HPDE6-E6E7 (cell line): ENCODE measurements at regions not wholly inside any gene's neighbourhood (a gene's known extent, or its start where the extent isn't known, plus 50 kb on each side); places are given as distances from the start of the nearest gene placed in this dataset.

Experiments used
- DNase-seq: peaks from one replicate; pipeline ENCODE4 v3.0.0; 2011; ENCODE audit warnings: missing footprints; ENCODE audit errors: extremely low spot score

DNA sequence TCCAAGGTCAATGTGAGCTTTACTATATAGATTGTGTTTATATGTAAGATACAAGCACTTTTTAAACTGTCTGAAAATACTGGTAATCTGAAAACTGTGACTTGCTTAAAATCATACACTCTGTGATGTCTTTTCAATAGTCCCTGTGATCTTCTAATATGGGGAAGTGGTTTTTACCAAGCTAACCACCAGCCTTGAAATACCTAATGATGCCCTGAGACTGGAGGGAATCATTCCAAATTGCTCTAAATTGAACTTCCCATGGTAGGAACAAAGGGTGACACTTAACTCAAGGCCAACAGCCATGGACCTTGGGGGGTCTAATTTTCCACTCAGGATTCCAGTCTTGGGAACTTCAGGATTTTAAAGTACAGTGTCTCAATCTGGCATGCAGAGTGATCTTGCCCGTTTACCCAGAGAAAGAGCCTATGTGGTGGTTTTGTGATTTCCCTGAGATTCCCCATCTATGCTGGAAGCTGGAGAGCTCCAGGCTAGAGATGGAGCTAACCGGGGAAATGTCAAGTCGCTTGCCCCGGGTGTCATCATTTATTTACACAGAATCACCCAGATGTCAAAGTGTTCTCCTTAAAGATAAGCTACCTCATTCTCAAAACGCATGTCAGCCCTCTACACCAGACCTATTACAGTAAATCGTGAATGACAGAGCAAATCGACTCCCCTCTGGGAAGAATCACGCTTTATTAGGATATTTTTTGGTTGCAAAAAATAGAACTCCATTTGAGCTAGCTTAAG lies 198.5 kb downstream of the SP3 start:
- DNase-seq, result no peak

DNA sequence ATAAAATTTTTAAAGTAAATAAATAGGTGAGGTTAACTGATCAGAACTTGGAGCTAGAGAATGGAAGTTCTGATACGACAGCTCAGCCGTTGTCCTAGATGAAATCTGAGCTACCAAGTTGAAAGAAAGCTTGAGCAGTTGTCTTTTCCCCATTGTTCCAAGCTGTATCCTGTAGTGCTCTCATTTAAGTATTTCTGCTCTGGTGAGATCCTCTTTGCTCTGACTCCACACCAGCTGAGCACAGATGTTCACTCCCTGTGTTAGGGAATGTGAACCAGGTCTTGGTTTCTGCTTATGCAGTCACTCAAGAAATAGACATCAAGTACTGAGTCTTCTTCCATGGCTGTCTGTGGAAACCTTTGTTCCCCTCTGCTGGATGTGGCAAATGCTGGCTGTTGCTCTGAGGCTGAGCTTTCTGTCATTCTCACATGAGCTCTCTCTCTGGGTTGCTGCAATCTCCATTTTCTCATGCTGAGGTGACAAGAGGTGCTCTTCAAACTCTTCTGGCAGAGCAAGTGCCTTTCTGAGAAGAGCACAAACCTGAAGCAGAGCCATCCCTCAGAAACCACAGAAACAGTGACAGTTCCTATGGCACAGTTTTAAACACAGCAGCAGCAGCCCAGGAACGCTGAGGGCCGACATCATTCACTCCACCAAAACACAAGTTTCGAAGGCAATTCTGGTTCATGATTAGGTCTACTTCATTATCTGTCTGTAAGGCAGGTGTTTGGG lies 194.1 kb downstream of the SP3 start:
- DNase-seq, result no peak

- DNase-seq, result no peak
Measured at GRCh38 chr2:173772205-173772604, 193.0 kb downstream of the SP3 start.

GRCh38 chr2:173773076-173773475 lies 192.1 kb downstream of the SP3 start:
- peak; percentile 17 for DNase-seq

DNA sequence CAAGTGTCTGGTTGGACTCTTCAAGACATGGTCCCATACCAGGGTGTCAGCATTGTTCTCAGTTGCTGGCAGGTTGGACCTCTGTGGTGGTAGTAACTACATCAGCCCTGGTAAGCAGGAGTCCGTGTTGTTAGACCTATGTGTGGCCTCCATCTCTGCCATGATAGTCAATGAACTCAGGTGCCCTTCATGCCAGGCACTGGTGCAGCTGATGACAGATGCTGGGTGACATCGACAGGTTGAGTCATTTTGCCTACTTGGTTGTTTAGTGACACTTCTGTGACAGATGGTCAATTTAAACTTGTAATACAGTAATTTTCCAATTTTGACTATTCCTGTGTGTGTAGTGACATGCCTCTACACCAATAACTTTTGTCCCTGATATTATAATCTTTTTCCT lies 189.7 kb downstream of the SP3 start:
- no peak for DNase-seq

DNA sequence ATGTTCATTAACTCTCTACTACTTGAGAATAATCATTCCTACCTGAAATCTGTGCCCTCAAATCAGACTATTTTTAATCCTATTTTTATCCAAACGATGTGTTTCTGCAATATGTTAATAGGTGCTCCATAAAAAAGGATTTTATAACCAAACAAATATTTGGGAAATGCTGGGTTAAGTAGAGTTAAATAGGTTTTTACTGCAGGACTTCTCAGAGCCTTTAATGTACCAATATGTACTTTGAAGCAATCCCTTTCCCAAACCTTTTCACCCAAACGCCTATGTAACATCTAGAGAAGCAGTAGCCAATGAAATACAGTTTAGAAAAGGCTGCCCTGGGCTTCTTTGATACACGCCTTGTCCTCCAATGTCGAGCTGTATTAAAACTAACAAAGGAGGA lies 182.5 kb downstream of the SP3 start:
- DNase-seq, result no peak

DNA sequence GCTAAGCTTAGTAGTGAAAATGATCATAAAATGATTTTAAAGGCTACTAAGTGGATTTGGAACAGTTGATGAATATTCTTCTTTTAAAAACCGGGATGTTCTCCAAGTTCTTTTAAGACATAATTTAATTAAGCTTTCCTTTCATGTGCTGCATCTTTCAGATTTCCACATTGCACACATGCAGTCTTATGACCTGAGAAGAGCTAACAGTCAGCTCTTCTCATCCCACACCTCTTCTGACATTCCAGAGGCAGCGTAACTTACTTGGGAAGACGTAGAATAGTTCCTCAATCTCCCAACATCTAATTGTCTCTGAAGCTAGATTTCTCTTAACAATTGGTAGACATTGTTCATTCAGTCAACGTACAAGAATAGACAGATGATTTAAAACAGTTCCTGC lies 181.8 kb downstream of the SP3 start:
- DNase-seq, result no peak

DNA sequence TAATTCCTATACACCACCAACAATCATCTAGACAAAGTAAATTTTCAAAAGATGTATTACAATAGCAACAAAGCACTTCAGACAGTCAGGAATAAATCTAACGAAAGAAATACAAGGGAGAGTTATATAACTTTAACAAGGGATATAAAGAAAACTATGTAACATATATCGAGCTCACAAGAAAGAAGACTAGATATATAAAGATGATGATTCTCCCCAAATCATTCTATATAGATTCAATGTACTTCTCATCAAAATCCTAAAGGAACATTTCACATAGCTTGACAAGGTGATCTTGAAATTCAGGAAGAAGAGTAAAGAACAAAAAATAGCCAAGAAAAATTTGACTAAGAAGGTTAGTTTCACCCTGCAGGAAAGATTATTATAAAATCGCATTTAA lies 179.4 kb downstream of the SP3 start:
- no peak for DNase-seq

- DNase-seq, result no peak
Measured at GRCh38 chr2:173791502-173791901, 173.7 kb downstream of the SP3 start.

- DNase-seq, result no peak
Measured at GRCh38 chr2:173792166-173792565, 173.0 kb downstream of the SP3 start.

DNA sequence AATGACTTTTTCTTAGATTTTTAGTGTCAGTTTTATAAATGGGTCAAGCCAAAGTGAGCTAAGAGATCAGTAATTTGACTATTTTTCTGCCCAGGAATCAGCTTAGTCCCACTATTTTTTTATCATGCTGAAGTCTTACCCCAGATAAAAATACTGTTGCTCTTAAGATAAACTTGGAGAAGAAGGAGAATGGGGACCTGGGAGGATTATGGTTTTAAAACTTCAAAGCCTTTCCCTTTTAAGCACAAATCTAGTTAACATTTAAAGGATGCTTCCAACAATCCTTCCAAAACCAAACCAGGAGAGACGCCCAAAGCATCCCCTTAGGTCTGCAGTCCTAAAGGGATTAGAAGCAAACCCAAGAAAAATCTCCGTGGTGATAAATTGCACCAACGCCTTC lies 172.4 kb downstream of the SP3 start:
- no peak for DNase-seq

DNA sequence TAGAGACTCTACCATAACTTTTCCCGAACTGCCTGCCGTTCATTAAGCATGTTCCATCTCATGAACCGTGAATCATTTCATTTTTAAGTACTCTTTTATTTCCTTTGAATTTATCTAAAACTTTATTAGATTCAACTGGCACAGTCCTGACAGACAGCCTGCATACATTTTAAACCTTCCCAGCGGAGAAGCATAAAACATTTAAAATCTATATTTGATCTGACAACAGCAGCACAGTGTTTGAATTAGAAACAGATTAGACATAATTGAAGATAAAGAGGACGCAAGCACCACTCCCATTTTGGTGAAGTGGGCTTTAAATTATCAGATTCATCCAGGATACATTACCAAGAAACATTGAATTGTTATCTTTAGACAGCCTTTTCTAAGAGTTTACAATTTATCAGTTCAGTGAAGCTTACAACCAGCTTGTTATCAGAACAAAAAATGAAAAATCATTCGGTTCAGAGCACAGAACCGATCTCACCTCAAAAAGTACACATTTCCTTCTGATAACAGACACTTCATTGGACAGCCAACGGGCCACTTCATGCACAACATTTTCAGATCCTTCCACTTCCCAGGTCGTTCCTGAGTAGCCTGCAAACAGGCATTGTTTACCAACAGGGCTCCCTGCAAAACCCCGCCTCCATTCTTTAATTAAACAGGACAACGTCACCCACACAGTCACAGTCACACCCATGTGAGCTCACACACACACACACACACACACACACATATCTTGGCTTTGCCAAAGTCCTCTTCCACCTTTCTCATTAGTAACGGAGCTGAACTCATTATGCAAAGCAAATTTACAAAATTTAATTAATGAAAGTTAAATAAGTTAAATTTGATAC lies 171.2 kb downstream of the SP3 start:
- no peak for DNase-seq

GRCh38 chr2:173797586-173798263 lies 167.4 kb downstream of the SP3 start:
- no peak for DNase-seq

DNA sequence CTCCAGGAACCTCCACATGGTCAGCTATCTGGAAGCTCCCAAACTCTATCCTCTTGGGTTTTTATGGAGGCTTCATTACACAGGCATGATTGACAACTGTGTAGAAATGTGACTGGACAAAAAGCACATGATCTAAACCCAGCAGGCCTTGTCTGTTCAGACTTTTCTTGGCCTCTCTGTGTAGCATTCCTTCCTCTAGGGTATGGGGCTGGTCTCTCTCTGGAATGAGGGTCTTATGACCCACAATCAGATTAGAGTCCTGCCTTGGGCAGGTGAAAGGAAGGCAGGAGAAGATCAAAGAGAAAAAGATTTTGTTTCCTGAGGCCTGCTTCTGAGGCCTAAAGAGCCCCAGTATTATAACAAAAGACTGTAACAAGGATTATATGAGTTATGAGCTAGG lies 162.7 kb downstream of the SP3 start:
- DNase-seq, result no peak

- no peak for DNase-seq
Measured at GRCh38 chr2:173803449-173803848, 161.7 kb downstream of the SP3 start.

- DNase-seq, result no peak
Measured at GRCh38 chr2:173806761-173807160, 158.4 kb downstream of the SP3 start.

DNA sequence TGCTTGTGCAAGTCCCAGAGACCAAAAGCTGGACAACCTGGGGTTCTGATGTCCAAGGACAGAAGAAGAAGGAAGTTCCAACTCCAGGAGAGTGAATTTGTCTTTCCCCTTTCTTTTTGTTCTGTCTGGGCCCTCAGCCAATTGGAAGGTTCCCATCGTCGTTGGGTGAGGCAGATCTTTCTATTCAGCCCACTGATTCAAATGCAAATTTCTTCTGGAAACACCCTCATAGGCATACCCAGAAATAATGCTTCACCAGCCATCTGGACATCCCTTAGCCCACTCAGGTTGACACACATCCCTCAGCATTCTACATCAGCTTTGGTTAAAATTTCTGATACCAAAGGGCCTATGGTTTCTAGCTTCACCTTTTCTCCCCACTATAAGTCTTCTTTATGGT lies 156.5 kb downstream of the SP3 start:
- no peak for DNase-seq

DNA sequence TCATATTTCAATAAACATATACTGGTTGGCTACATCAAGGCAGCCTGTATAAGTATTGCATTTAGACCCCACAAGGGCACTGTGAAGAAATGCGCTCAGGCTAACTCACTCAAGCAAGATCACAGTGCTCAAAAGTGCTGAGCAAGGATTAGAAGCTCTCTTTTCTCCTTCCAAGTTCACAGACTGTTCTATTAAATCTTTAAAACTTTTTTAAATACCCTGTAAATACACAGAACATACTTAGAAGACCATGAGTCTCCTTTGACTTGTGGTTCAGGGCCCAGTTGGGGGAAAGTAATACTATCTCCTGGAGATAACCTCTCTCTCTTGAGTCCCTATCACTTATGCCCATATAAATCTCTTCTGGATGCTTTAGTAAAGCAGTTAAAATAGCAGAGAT lies 152.9 kb downstream of the SP3 start:
- DNase-seq, result no peak

- no peak for DNase-seq
Measured at GRCh38 chr2:173814306-173814705, 150.9 kb downstream of the SP3 start.

DNA sequence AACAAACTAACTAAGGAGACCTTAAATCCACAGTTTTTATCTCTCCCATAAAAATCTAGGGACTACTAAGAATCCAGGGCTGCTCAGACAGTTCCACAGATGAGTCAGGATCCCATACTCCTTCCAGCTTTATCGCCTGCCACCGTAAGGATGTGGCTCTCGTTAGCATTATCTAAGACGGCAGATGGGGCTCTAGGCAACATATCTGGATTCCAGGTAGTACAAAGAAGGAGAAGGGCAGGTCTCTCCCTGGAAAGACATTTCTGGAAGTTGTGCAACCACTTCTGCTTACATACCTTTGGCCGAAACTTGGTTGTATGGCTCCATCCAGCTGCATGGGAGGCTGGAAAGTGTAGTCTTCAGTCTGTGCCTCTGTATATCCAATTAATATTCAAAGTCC lies 149.4 kb downstream of the SP3 start:
- DNase-seq, result no peak

DNA sequence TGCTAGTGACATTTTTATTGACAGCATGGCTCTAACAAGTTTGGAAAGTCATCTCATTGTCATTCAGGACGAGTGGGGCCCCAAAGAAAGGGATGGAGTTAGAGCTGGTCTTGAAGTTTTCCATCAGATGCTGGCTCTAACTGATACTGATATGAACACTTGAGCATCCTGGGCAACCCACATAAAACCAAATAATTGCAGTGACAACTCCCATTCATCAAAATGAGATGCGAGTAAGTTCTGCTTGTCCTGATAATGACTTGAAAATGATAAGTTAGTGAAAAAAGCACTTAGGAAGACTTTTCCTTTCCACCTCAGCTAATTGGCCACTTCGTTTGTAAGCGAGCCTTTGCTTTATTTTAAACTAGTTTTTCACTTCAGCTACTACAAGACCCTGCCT lies 147.6 kb downstream of the SP3 start:
- DNase-seq, result no peak

- no peak for DNase-seq
Measured at GRCh38 chr2:173818285-173818684, 146.9 kb downstream of the SP3 start.
